ENCODE measurements at regions not wholly inside any gene's neighbourhood (a gene's known extent, or its start where the extent isn't known, plus 50 kb on each side); places are given as distances from the start of the nearest gene placed in this dataset.
A peak's percentile ranks its signal among the peaks of the same experiment; 100 is the strongest.

DNA sequence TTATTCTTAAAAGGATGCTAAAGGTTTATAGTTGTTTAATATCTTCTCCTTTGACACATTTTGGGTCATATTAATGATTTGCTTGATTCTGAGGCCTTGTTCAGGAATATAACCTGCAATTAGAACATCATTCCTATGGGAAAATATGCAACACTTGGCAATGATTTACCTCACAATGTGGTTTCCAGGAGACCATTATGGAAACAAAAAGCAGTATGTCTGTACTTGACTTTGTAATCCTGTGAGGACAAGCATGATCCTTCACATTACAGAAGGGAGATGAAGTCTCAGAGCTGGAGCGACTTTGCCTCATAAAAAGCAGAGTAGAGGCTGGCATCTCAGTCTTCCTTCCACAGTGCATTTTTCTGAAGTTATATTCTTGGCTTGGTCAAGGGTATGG, 57.0 kb upstream of the CDCA7L start:
- no peak for DNase-seq

DNA sequence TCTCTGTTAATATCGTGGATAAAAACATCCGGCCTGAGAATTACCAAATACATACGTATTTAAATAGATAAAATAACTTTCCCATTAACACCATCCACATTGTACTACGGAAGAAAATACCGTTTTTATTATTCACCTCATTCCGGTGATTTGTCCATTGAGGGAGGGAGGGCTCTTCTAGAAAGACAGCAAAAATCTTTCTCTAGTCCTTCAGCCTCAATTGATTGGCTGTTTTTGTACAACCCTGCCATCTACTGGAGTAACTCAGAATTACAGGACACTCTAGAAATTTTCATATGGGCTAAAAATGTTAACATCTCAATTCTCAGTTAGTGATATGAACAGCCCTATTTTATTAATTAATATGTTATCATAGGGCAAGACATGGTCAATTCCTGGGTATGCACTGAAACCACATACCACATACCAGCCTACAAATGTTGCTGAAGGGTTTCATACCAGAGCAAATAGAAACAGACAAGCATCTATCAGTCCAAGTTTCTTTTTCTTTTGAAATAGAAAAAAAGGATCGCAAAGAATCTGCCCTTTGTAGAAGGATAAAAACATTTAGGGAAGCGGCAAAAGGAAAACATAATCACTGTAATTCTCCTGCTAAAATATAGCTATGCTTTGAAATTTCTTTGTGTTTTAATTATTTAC, 55.8 kb upstream of the CDCA7L start:
- DNase-seq = peak; percentile 33

GRCh38 chr7:21999896-22000295, 54.2 kb upstream of the CDCA7L start:
- DNase-seq = no peak

DNA sequence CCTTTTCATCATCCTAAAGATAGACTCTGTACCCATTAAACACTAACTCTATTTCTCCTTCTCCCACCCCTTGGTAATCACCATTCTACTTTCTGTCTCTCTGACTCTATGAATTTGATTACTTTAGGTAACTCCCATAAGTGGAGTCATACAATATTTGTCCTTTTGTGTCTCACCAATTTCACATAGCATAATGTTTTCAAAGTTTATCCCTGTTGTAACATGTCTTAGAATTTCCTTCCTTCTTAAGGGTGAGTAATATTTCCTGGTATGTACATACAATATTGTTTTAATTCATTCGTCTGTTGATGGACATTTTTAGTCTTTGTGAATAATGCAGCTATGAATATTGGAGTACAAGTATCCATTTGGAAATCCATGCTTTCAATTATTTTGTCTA, 50.9 kb upstream of the CDCA7L start:
- no peak for DNase-seq

Data from NCI-H1105 (cell line).